GM12891 (cell line): ENCODE measurements at regions not wholly inside any gene's neighbourhood (a gene's known extent, or its start where the extent isn't known, plus 50 kb on each side); places are given as distances from the start of the nearest gene placed in this dataset.

ENCODE experiments used
- PAX5 ChIP-seq: IDR thresholded peaks from 2 replicates; pipeline ENCODE4 v1.6.1; 2011; ENCODE audit warnings: low read length, moderate library complexity, mild to moderate bottlenecking; ENCODE audit not compliant: insufficient read depth, severe bottlenecking
- POLR2A ChIP-seq: IDR thresholded peaks from 2 replicates; pipeline ENCODE4 v1.6.1; 2011; ENCODE audit warnings: low read depth, low read length, control low read depth
- POLR2AphosphoS5 ChIP-seq: IDR thresholded peaks from 2 replicates; pipeline ENCODE4 v1.6.1; 2011; ENCODE audit warnings: low read depth, low read length, control low read depth
- POU2F2 ChIP-seq: IDR thresholded peaks from 2 replicates; pipeline ENCODE4 v1.6.1; 2011; ENCODE audit warnings: low read depth, mild to moderate bottlenecking, control low read depth, low read length, moderate library complexity
- SPI1 ChIP-seq: IDR thresholded peaks from 2 replicates; pipeline ENCODE4 v1.6.1; 2011; ENCODE audit warnings: low read depth, low read length, control low read depth
- TAF1 ChIP-seq: IDR thresholded peaks from 2 replicates; pipeline ENCODE4 v1.6.1; 2011; ENCODE audit warnings: low read depth, low read length, control low read depth

DNA sequence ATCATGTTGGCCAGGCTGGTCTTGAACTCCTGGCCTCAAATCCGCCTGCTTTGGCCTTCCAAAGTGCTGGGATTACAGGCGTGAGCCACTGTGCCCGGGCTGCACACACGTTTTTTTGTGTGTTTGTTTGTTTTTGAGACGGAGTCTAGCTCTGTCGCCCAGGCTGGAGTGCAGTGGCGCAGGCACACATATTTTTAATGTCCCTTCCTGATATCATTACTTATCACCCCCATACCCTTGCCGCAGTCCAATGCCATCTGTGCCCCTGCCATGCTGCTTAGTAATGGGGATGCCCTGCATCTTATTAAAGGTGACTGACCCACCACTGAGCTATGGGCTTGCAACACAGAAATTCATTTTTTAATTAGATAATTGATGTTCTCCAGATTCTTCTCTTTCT, 180.7 kb downstream of the TEX36 start:
- TF ChIP-seq POLR2AphosphoS5 (no peak), POLR2A (no peak), TAF1 (no peak), POU2F2 (no peak), SPI1 (no peak), PAX5 (no peak)
